ENCODE measurements at regions not wholly inside any gene's neighbourhood (a gene's known extent, or its start where the extent isn't known, plus 50 kb on each side); places are given as distances from the start of the nearest gene placed in this dataset.

GRCh38 chr5:124027441-124027840 is 515.5 kb downstream of the CSNK1G3 start:
- Histone ChIP-seq H3K9ac (ENCODE audit: low read length) (no peak overlapping the region), H2AFZ (ENCODE audit: low read depth, low read length, poor library complexity, severe bottlenecking) (no peak overlapping the region), H3K9me3 (ENCODE audit: control insufficient read depth in 1 of 2, insufficient read depth in 1 of 2, low read depth in 1 of 2, low read length in 2 of 2) (no peaks in the 10 kb centered on the region), H3K27me3 (ENCODE audit: insufficient read depth, low read length) (no peaks in the 10 kb centered on the region), H3K79me2 (ENCODE audit: insufficient read depth, low read length) (no peaks in the 10 kb centered on the region), H3K9me2 (ENCODE audit: insufficient read depth) (no peaks in the 10 kb centered on the region), H3K4me2 (ENCODE audit: low read length) (no peak overlapping the region), H3K4me1 (ENCODE audit: control insufficient read depth in 1 of 2, insufficient read depth in 2 of 2, low read length in 2 of 2) (no peaks in the 10 kb centered on the region), H3K27ac (ENCODE audit: low read depth, low read length) (no peak overlapping the region), H3K4me3 (replicated peaks in 1 of 2; ENCODE audit: low read depth in 1 of 2, low read length in 2 of 2) (no peak overlapping the region), H3K36me3 (ENCODE audit: control insufficient read depth in 1 of 2, insufficient read depth in 2 of 2, low read length in 2 of 2) (no peaks in the 10 kb centered on the region), H4K20me1 (ENCODE audit: insufficient read depth) (no peaks in the 10 kb centered on the region)
- RAD21 ChIA-PET (ENCODE audit: low non-redundant PET in 1 of 2, low total read pairs in 2 of 2, uncharacterized antibody in 2 of 2, unreplicated experiment in 2 of 2), result no interaction called here
- intact Hi-C loops (cut with micrococcal nuclease), result no loop called here
- no peak for TF ChIP-seq ZBTB33 (IDR thresholded peaks at IDR 0.05; ENCODE audit: extremely low read depth, insufficient replicate concordance, low read length)
- no peak for TF ChIP-seq POLR2A (IDR thresholded peaks at IDR 0.05; ENCODE audit: borderline replicate concordance, extremely low read depth, insufficient read depth, insufficient read length)
- TF ChIP-seq ATF3 (IDR thresholded peaks at IDR 0.05), result no peak
- no peak for TF ChIP-seq TCF7L2 (IDR thresholded peaks at IDR 0.05; ENCODE audit: borderline replicate concordance, extremely low read depth, insufficient read depth, insufficient read length)
- TF ChIP-seq SP1 (IDR thresholded peaks at IDR 0.05; ENCODE audit: low read depth), result no peak
- TF ChIP-seq JUND (IDR thresholded peaks at IDR 0.05), result no peak
- TF ChIP-seq POLR2AphosphoS5 (IDR thresholded peaks at IDR 0.05; ENCODE audit: low read depth, low read length), result no peak
- TF ChIP-seq YY1 (IDR thresholded peaks at IDR 0.05; ENCODE audit: extremely low read depth, insufficient replicate concordance, low read depth, low read length), result no peak
- TF ChIP-seq CEBPB (IDR thresholded peaks at IDR 0.05; ENCODE audit: low read depth), result no peak
- no peak for TF ChIP-seq EZH2phosphoT487 (IDR thresholded peaks at IDR 0.05; ENCODE audit: borderline replicate concordance)
- TF ChIP-seq SIN3A (IDR thresholded peaks at IDR 0.05; ENCODE audit: low read depth), result no peak
- no peak for TF ChIP-seq CTCF (IDR thresholded peaks at IDR 0.05 in 2 of 3, conservative IDR thresholded peaks at IDR 0.05 in 1 of 3; ENCODE audit: borderline replicate concordance in 1 of 3, insufficient read depth in 1 of 3, low read depth in 2 of 3, low read length in 2 of 3)
- no peak for TF ChIP-seq FOSL1 (IDR thresholded peaks at IDR 0.05; ENCODE audit: low read depth)
- TF ChIP-seq ZFX (IDR thresholded peaks at IDR 0.05), result no peak
- TF ChIP-seq CBX3 (IDR thresholded peaks at IDR 0.05; ENCODE audit: low read depth), result no peak
- TF ChIP-seq REST (IDR thresholded peaks at IDR 0.05; ENCODE audit: low read depth), result no peak
- POLR2A ChIA-PET, result no interaction called here
- BruUV-seq (replicated peaks), result no TSS peak
- DNase-seq (ENCODE audit: low read depth, low spot score), result no peak
- CTCF ChIA-PET, result no interaction called here
- no peak for ATAC-seq

Data from HCT116 (cell line).